NT2/D1 (cell line): ENCODE measurements at regions not wholly inside any gene's neighbourhood (a gene's known extent, or its start where the extent isn't known, plus 50 kb on each side); places are given as distances from the start of the nearest gene placed in this dataset.

ENCODE experiments used
- YY1 ChIP-seq: IDR thresholded peaks from 2 replicates; pipeline ENCODE4 v1.6.1; 2011; ENCODE audit not compliant: insufficient read length, insufficient read depth
- ZNF274 ChIP-seq: IDR thresholded peaks from 2 replicates; pipeline ENCODE4 v1.6.1; 2011; ENCODE audit warnings: mild to moderate bottlenecking, low read depth, low read length

DNA sequence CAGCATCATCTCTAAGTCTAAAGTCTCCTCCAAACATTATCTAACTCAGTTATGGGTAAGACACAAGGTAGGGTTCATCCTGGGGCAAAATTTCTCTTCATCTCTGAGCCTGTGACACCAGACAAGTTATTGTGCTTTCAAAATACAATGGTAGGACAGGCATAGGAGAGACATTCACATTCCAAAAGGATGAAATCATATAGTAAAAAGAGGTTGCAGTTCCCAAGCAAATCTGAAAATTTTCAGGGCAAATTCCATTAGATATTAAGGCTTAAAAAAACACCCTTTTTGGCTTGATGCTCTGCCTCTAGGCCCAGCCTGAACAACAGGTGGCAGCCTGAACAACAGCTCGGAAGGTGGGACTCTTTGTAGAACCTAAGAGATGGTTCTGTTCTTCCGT lies 448.3 kb upstream of the SLIT2 start:
- TF ChIP-seq ZNF274 (no peak), YY1 (no peak)
